IPS DF 4.7 (cell line): ENCODE measurements at regions not wholly inside any gene's neighbourhood (a gene's known extent, or its start where the extent isn't known, plus 50 kb on each side); places are given as distances from the start of the nearest gene placed in this dataset.
"Not testable (repeated sequence)": the region's sequence is repeated elsewhere in the genome, so short reads cannot be mapped to it uniquely, and the experiment has no call there.

Experiments
- DNase-seq: peaks from one replicate; pipeline ENCODE4 v3.0.0-alpha.2; 2013; ENCODE audit warnings: low spot score; ENCODE audit errors: extremely low read depth

GRCh38 chr13:65529541-65529940 is 1700.6 kb downstream of the PCDH9 start:
- DNase-seq = no peak

GRCh38 chr13:65508745-65509144 is 1721.4 kb downstream of the PCDH9 start:
- no peak for DNase-seq

- DNase-seq = no peak
These were observed 1721.8 kb downstream of the PCDH9 start for GRCh38 chr13:65508338-65508737.

- no peak for DNase-seq
These were observed 1724.2 kb downstream of the PCDH9 start for GRCh38 chr13:65505941-65506340.

GRCh38 chr13:65504213-65504612 is 1725.9 kb downstream of the PCDH9 start:
- no peak for DNase-seq

GRCh38 chr13:65500481-65500880 is 1729.7 kb downstream of the PCDH9 start:
- no peak for DNase-seq

GRCh38 chr13:65499256-65499655 is 1730.9 kb downstream of the PCDH9 start:
- DNase-seq = no peak

- DNase-seq = no peak
These were observed 1732.9 kb downstream of the PCDH9 start for GRCh38 chr13:65497265-65497664.

GRCh38 chr13:65490725-65491124 is 1739.4 kb downstream of the PCDH9 start:
- DNase-seq = not testable (repeated sequence)

GRCh38 chr13:65488606-65489005 is 1741.5 kb downstream of the PCDH9 start:
- DNase-seq = no peak

GRCh38 chr13:65479692-65480091 is 1750.4 kb downstream of the PCDH9 start:
- DNase-seq = no peak

GRCh38 chr13:65473196-65473595 is 1756.9 kb downstream of the PCDH9 start:
- DNase-seq = no peak

GRCh38 chr13:65472336-65472735 is 1757.8 kb downstream of the PCDH9 start:
- DNase-seq = no peak

GRCh38 chr13:65470781-65471180 is 1759.4 kb downstream of the PCDH9 start:
- DNase-seq = no peak

- no peak for DNase-seq
These were observed 1761.5 kb downstream of the PCDH9 start for GRCh38 chr13:65468628-65469027.

GRCh38 chr13:65461590-65461989 is 1768.5 kb downstream of the PCDH9 start:
- no peak for DNase-seq

- no peak for DNase-seq
These were observed 1770.0 kb downstream of the PCDH9 start for GRCh38 chr13:65460136-65460535.

GRCh38 chr13:65456150-65456912 is 1773.8 kb downstream of the PCDH9 start:
- no peak for DNase-seq

- DNase-seq = no peak
These were observed 1775.7 kb downstream of the PCDH9 start for GRCh38 chr13:65454403-65454802.

GRCh38 chr13:65453982-65454381 is 1776.2 kb downstream of the PCDH9 start:
- DNase-seq = no peak

- no peak for DNase-seq
These were observed 1784.8 kb downstream of the PCDH9 start for GRCh38 chr13:65445340-65445739.

GRCh38 chr13:65435590-65435989 is 1794.5 kb downstream of the PCDH9 start:
- DNase-seq = no peak

- DNase-seq = no peak
These were observed 1812.2 kb downstream of the PCDH9 start for GRCh38 chr13:65417953-65418352.

- no peak for DNase-seq
These were observed 1813.4 kb downstream of the PCDH9 start for GRCh38 chr13:65416784-65417183.
